Upper lobe of left lung (tissue), 6 donors: ENCODE measurements at regions not wholly inside any gene's neighbourhood (a gene's known extent, or its start where the extent isn't known, plus 50 kb on each side); places are given as distances from the start of the nearest gene placed in this dataset.
A peak's percentile ranks its signal among the peaks of the same experiment; 100 is the strongest.

Experiments used
- ATAC-seq, 2 donors: fragments of 200-7000 bp; cut with Tn5 transposase; one replicate each; pipeline ENCODE4 v1.9.1; 2022; ENCODE audit warnings: mild to moderate bottlenecking in 2 of 2, moderate library complexity in 2 of 2; ENCODE audit not compliant: low FRiP score in 2 of 2
- DNase-seq, 2 donors: peaks; one replicate each; pipeline ENCODE4 v3.0.0-alpha.2; 2019 to 2020
- H3K27ac ChIP-seq, 4 donors: fragments of 200-600 bp; sonication (generic); one replicate each; pipeline ENCODE4 v1.5.1; 2016 to 2019
- H3K27me3 ChIP-seq, 4 donors: fragments of 200-600 bp; sonication (generic); one replicate each; pipeline ENCODE4 v1.5.1; 2017 to 2019
- H3K36me3 ChIP-seq, 4 donors: fragments of 200-600 bp; sonication (generic); one replicate each; pipeline ENCODE4 v1.5.1; 2016 to 2019
- H3K4me1 ChIP-seq, 4 donors: fragments of 200-600 bp; sonication (generic); one replicate each; pipeline ENCODE4 v1.5.1; 2018 to 2019
- H3K4me3 ChIP-seq, 4 donors: fragments of 200-600 bp; sonication (generic); one replicate each; pipeline ENCODE4 v1.5.1; 2017 to 2019; ENCODE audit warnings: mild to moderate bottlenecking in 2 of 4, moderate library complexity in 1 of 4
- H3K9me3 ChIP-seq, 4 donors: fragments of 200-600 bp; sonication (generic); one replicate each; pipeline ENCODE4 v1.5.1; 2018 to 2019
- CTCF ChIP-seq, 6 experiments: fragments of 450-650 bp in 4 of 6; fragments of 200-600 bp in 2 of 6; sonication (generic) in 2 of 6; IDR thresholded peaks; one replicate each; pipeline ENCODE4 v1.5.1; 2016 to 2019; ENCODE audit warnings: antibody characterized with exemption in 6 of 6
- EP300 ChIP-seq, 4 donors: sonication (generic); formaldehyde crosslinking; IDR thresholded peaks; one replicate each; pipeline ENCODE4 v1.5.1; 2017; ENCODE audit warnings: antibody characterized with exemption in 4 of 4, control low read depth in 2 of 4
- POLR2A ChIP-seq, 4 donors: fragments of 450-650 bp; IDR thresholded peaks; one replicate each; pipeline ENCODE4 v1.5.1; 2016 to 2017; ENCODE audit warnings: antibody characterized with exemption in 4 of 4, mild to moderate bottlenecking in 2 of 4
- POLR2AphosphoS5 ChIP-seq, 2 donors: sonication (generic); formaldehyde crosslinking; IDR thresholded peaks; one replicate each; pipeline ENCODE4 v1.5.1; 2017; ENCODE audit warnings: antibody characterized with exemption in 2 of 2
- WGBS, 2 donors: methylation state at CpG; one replicate each; pipeline ENCODE4 v1.1.5; 2017 to 2018; 5-methylcytosine and 5-hydroxymethylcytosine counted together
- donor health status: DM: no; HTN: no; CAD: no; lungs with moderate emphysema.
- donor health status: DM: no; HTN: yes; CAD: no; lungs with severe emphysema.

DNA sequence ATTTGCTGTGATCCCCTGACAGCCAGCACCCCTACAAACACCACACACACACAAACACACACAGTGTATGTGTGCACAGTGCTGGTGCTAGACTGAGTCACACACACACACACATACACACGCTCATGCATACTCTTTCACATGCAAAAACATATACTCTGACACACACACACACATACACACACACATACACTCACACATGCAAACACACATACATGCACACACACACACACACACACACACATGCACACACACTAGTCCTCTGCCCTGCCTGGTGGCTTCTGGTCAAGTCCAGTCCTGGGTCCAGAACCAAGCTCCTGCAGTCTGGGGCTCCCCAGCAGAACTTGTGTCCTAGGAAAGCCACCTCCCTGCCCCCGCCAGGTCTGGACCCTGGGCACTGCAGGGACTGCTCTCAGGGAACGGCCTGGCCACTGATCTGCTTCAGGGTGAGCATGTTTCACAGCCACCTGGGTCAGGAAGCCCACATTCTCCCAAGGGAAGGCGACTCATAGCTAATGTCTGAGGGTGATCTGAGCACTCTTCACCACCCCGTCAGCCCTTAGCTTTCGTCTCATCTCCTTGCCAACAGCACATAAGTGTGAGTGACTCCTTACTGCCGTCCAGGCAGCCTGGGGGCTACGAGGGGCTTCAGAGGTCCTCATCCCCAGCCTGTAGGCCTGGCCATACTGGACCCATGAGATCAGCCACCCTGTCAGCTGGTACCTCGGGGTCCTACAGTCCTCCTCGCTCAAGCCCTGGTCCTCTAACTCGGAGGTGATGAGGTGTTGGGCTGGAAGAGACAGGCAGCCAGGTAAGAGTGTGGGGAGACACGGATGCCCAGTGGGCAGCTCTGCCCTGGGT, 88.1 kb downstream of the MCFD2 start:
- no peak for DNase-seq
- Histone ChIP-seq H3K9me3 (no peaks in the 10 kb centered on the region), H3K27me3 (no peaks in the 10 kb centered on the region), H3K27ac (no peak overlapping the region), H3K4me1 (no peaks in the 10 kb centered on the region), H3K4me3 (no peak overlapping the region), H3K36me3 (no peaks in the 10 kb centered on the region)
- peak in 1 of 2 donors; percentile 12 for ATAC-seq
- TF ChIP-seq POLR2AphosphoS5 (IDR thresholded peaks at IDR 0.05) (no peak), EP300 (IDR thresholded peaks at IDR 0.05) (no peak), CTCF (IDR thresholded peaks at IDR 0.05) (no peak), POLR2A (IDR thresholded peaks at IDR 0.05) (no peak)
- 86 to 91% methylated on average over 11 to 12 of the region's 12 CpGs for WGBS, 2 donors

- DNase-seq (no peak), ATAC-seq (no peak)
- 76 to 88% methylated on average over 11 to 15 of the region's 15 CpGs for WGBS, 2 donors
- Histone ChIP-seq H3K4me1 (no peaks in the 10 kb centered on the region), H3K27ac (no peak overlapping the region), H3K27me3 (no peaks in the 10 kb centered on the region), H3K9me3 (no peaks in the 10 kb centered on the region), H3K4me3 (no peak overlapping the region), H3K36me3 (no peaks in the 10 kb centered on the region)
- TF ChIP-seq POLR2A (IDR thresholded peaks at IDR 0.05) (no peak), CTCF (IDR thresholded peaks at IDR 0.05) (no peak)
Observed at GRCh38 chr2:46826569-46827245, 88.9 kb downstream of the MCFD2 start.

DNA sequence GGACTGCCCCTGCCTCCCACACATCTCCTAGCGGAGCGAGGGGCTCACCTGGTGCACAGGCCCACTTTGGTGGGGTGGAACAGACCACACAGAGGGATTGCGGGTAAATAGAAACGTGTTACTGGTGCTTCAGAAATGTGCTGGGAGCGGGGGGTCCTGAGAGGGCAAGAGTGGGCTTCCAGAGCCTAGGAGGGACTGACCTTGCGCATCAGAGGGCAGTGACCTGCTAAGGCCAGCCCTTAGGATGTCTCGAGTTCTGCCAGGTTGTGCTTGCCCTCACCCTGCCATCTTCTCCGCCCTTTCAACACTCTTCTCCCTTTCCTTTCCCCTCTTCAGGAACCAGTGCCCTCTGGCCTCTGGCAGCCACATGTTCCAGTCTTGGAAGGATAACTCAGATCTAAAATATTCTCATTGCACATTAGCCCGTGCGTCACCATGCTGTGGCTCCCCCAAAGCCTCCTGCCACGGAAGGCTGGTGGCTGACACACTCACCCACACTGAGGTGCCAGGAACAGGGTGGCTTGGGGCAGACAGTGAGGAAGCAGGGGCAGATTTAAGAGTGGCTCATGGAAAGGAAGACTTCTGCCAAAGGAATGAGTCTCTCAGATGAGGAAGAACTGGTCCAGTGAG, 89.6 kb downstream of the MCFD2 start:
- no peak overlapping the region for H3K4me3 ChIP-seq
- H3K27me3 ChIP-seq = no peaks in the 10 kb centered on the region
- no peak overlapping the region for H3K27ac ChIP-seq
- 83 to 86% methylated on average over 11 of the region's 11 CpGs for WGBS, 2 donors
- DNase-seq (no peak), ATAC-seq (peak in 1 of 2 donors; percentile 16)
- H3K36me3 ChIP-seq = no peaks in the 10 kb centered on the region
- TF ChIP-seq EP300 (IDR thresholded peaks at IDR 0.05) (no peak), POLR2AphosphoS5 (IDR thresholded peaks at IDR 0.05) (peak in 1 of 2 donors; percentile 37), CTCF (IDR thresholded peaks at IDR 0.05) (no peak), POLR2A (IDR thresholded peaks at IDR 0.05) (no peak)
- no peaks in the 10 kb centered on the region for H3K4me1 ChIP-seq
- H3K9me3 ChIP-seq = no peaks in the 10 kb centered on the region

DNA sequence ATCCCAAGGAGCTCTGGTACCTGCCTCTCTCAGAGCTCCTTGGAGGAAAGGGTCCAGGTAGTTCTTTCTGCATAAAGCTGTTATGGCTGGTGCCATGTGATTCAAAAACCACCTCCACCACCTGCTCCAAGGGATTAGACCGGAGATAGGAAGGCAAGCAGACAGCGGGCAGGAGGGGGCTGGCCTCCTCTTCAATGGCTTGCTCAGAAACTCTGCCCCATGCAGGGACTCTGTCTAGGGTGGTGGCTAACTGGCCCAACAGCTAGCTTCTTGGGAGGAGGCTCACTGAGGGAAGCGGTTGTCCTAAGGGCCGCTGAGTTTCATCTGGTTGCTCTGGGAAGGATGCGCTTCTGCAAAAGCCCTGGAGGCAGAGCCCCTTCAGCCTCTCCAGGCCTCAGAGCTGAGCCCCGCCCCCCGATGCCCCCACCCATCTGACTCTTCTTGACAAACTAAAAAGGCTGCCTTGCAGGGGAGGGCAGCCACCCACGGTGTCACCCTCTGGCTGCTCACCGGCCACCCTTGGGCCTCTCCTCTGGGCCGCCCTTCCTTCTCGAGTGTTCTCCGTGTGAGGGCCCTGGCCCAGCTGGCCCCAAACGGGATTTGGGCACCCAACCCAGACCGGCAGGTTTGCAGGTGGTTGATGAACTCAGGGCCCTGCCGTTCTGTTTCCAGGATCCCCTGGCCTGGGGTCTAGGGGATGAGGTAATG, 90.2 kb downstream of the MCFD2 start:
- TF ChIP-seq EP300 (IDR thresholded peaks at IDR 0.05) (no peak), POLR2A (IDR thresholded peaks at IDR 0.05) (no peak), POLR2AphosphoS5 (IDR thresholded peaks at IDR 0.05) (no peak), CTCF (IDR thresholded peaks at IDR 0.05) (no peak)
- Histone ChIP-seq H3K9me3 (no peaks in the 10 kb centered on the region), H3K4me1 (no peaks in the 10 kb centered on the region), H3K27ac (no peak overlapping the region), H3K27me3 (no peaks in the 10 kb centered on the region), H3K36me3 (no peaks in the 10 kb centered on the region), H3K4me3 (no peak overlapping the region)
- DNase-seq = no peak
- 90 to 95% methylated on average over 4 to 15 of the region's 15 CpGs for WGBS, 2 donors
- ATAC-seq = no peak
